ENCODE measurements at regions not wholly inside any gene's neighbourhood (a gene's known extent, or its start where the extent isn't known, plus 50 kb on each side); places are given as distances from the start of the nearest gene placed in this dataset.
"Not testable (repeated sequence)": the region's sequence is repeated elsewhere in the genome, so short reads cannot be mapped to it uniquely, and the experiment has no call there.

DNA sequence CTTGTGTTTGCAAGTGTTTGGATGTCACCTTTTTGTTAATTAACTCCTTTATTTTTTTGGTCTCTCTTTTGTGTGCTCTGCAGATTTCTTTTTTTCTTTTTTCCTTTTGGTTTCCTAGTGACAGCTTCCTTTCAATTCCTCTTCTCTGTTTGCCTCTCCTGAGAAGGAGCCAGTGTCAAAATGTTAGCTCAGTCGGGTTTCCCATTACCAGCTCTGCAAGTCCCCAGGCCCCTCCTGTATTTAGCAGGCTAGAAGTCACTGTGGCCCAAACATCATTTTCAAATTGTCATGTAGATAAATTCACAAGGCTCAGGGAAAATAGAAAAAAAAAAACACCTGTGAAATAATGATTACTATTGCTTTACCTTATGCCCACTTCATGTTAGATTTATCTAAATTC, 1621.6 kb downstream of the CDH8 start:
- H3K4me1 ChIP-seq (ENCODE audit: control insufficient read depth, insufficient read depth, low read length), result no peaks in the 10 kb centered on the region
- no peaks in the 10 kb centered on the region for H3K36me3 ChIP-seq (ENCODE audit: control insufficient read depth, insufficient read depth, low read length)
- H3K4me3 ChIP-seq (ENCODE audit: low read length), result no peak overlapping the region
- no peak overlapping the region for H3K9ac ChIP-seq (ENCODE audit: low read length)
- no peak overlapping the region for H3K27ac ChIP-seq (ENCODE audit: low read depth, low read length)
- no peaks in the 10 kb centered on the region for H3K27me3 ChIP-seq (ENCODE audit: control insufficient read depth, insufficient read depth, low read length)

- no peak overlapping the region for H3K4me3 ChIP-seq (ENCODE audit: low read length)
- H3K36me3 ChIP-seq (ENCODE audit: control insufficient read depth, insufficient read depth, low read length), result no peaks in the 10 kb centered on the region
- no peak overlapping the region for H3K27ac ChIP-seq (ENCODE audit: low read depth, low read length)
- H3K27me3 ChIP-seq (ENCODE audit: control insufficient read depth, insufficient read depth, low read length), result no peaks in the 10 kb centered on the region
- H3K4me1 ChIP-seq (ENCODE audit: control insufficient read depth, insufficient read depth, low read length), result no peaks in the 10 kb centered on the region
- H3K9ac ChIP-seq (ENCODE audit: low read length), result no peak overlapping the region
These were observed 1622.3 kb downstream of the CDH8 start for GRCh38 chr16:60413969-60414368.

GRCh38 chr16:60407606-60408005, 1628.6 kb downstream of the CDH8 start:
- no peak overlapping the region for H3K27ac ChIP-seq (ENCODE audit: low read depth, low read length)
- no peak overlapping the region for H3K9ac ChIP-seq (ENCODE audit: low read length)
- no peaks in the 10 kb centered on the region for H3K4me1 ChIP-seq (ENCODE audit: control insufficient read depth, insufficient read depth, low read length)
- H3K27me3 ChIP-seq (ENCODE audit: control insufficient read depth, insufficient read depth, low read length), result no peaks in the 10 kb centered on the region
- H3K4me3 ChIP-seq (ENCODE audit: low read length), result no peak overlapping the region
- H3K36me3 ChIP-seq (ENCODE audit: control insufficient read depth, insufficient read depth, low read length), result no peaks in the 10 kb centered on the region

GRCh38 chr16:60407034-60407433, 1629.2 kb downstream of the CDH8 start:
- Histone ChIP-seq H3K36me3 (ENCODE audit: control insufficient read depth, insufficient read depth, low read length) (no peaks in the 10 kb centered on the region), H3K27ac (ENCODE audit: low read depth, low read length) (no peak overlapping the region), H3K4me1 (ENCODE audit: control insufficient read depth, insufficient read depth, low read length) (no peaks in the 10 kb centered on the region), H3K27me3 (ENCODE audit: control insufficient read depth, insufficient read depth, low read length) (no peaks in the 10 kb centered on the region), H3K4me3 (ENCODE audit: low read length) (no peak overlapping the region), H3K9ac (ENCODE audit: low read length) (no peak overlapping the region)

DNA sequence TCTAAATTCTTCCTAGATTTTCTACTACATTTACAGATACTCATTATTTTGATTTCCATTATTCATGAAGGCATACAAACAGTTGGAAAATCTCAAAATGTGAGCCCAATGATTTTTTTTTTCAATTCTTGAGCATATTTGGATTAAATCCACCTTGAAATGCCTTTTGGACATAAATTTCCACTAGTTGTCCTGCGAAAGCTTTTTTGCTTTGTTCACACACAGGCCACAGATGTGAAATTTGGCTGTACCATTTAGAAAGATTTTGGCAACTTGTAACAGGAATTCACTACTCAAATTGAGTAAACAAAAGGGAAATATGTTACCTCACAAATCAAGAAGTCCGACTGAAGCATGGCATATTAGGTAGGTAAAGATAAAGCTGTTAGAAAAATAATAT, 1631.0 kb downstream of the CDH8 start:
- H3K4me1 ChIP-seq (ENCODE audit: control insufficient read depth, insufficient read depth, low read length), result no peaks in the 10 kb centered on the region
- H3K27ac ChIP-seq (ENCODE audit: low read depth, low read length), result no peak overlapping the region
- H3K4me3 ChIP-seq (ENCODE audit: low read length), result no peak overlapping the region
- H3K27me3 ChIP-seq (ENCODE audit: control insufficient read depth, insufficient read depth, low read length), result no peaks in the 10 kb centered on the region
- no peaks in the 10 kb centered on the region for H3K36me3 ChIP-seq (ENCODE audit: control insufficient read depth, insufficient read depth, low read length)
- H3K9ac ChIP-seq (ENCODE audit: low read length), result no peak overlapping the region

DNA sequence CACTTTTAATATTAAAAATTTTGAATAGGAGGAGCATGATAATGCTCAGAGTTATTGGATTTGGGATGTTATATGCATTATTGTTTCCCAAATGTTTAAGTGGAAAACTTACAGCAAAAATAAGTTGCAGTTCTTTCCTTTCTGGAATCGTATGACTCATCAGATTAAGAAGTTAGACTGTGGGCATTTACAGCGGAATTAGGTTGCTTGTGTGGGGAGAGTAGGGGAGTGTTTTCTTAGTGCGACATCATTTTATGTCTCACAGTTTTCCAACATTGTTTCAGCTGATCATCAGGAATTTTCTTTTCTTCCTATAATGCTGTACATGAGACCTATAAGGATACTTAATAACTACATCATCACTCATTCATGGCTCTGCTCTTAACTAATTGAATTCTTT, 1631.8 kb downstream of the CDH8 start:
- Histone ChIP-seq H3K4me3 (ENCODE audit: low read length) (no peak overlapping the region), H3K27me3 (ENCODE audit: control insufficient read depth, insufficient read depth, low read length) (no peaks in the 10 kb centered on the region), H3K27ac (ENCODE audit: low read depth, low read length) (no peak overlapping the region), H3K9ac (ENCODE audit: low read length) (no peak overlapping the region), H3K4me1 (ENCODE audit: control insufficient read depth, insufficient read depth, low read length) (no peaks in the 10 kb centered on the region), H3K36me3 (ENCODE audit: control insufficient read depth, insufficient read depth, low read length) (no peaks in the 10 kb centered on the region)

DNA sequence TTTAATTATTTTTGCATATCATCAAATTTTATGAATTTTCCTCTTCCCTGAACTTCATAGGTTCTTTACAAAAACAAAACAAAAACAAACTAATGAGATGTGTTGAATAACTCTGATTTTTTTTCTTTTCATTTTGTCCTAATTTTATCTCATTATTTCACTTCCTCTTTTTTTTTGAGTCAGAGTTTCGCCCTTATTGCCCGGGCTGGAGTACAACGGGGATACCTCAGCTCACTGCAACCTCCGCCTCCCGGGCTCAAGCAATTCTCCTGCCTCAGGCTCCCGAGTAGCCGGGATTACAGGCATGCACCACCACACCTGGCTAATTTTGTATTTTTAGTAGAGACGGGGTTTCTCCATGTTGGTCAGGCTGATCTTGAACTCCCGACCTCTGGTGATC, 1633.3 kb downstream of the CDH8 start:
- not testable (repeated sequence) for H3K4me1 ChIP-seq (ENCODE audit: control insufficient read depth, insufficient read depth, low read length); H3K9ac ChIP-seq (ENCODE audit: low read length); H3K27ac ChIP-seq (ENCODE audit: low read depth, low read length); H3K4me3 ChIP-seq (ENCODE audit: low read length); H3K36me3 ChIP-seq (ENCODE audit: control insufficient read depth, insufficient read depth, low read length); H3K27me3 ChIP-seq (ENCODE audit: control insufficient read depth, insufficient read depth, low read length)

DNA sequence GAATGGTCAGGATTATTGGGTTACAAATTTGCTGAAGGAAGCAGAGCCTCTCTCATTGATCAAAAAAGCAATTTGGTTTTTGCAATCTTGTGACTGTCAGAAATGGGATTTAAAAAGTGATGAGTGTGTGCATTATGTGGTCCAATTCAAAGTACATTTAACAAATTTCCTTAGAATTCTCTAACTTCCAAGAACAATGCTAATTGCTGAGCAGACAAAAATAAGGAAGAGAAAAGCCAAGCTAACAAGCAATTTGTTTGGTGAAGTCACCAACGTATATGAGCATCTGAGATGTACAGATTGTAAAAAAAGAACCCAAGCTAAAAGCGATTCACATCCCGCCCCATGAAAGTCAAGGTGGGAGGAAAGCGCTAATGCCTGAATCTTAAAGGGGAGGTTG, 1643.9 kb downstream of the CDH8 start:
- Histone ChIP-seq H3K4me1 (ENCODE audit: control insufficient read depth, insufficient read depth, low read length) (no peaks in the 10 kb centered on the region), H3K9ac (ENCODE audit: low read length) (no peak overlapping the region), H3K27me3 (ENCODE audit: control insufficient read depth, insufficient read depth, low read length) (no peaks in the 10 kb centered on the region), H3K27ac (ENCODE audit: low read depth, low read length) (no peak overlapping the region), H3K36me3 (ENCODE audit: control insufficient read depth, insufficient read depth, low read length) (no peaks in the 10 kb centered on the region), H3K4me3 (ENCODE audit: low read length) (no peak overlapping the region)

DNA sequence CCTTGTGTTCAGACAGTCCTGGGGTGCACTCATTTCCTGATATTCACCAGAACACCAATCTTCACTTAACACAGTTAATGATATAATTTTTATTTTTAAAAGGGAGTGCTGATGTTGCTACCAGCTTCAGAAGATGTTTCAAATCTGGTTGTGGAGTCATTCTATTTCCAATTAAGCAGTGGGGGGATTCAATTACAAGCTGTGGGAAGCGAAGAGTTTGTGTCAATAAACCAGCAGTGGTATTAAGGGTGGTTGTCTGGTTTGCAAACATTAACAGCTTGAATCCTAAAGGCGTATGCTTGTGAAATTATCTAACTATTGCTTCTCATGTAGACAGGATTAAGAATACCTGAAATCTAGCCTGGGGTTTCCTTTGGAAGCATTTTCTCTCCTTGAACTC, 1637.5 kb upstream of the GOT2 start:
- Histone ChIP-seq H3K4me3 (ENCODE audit: low read length) (no peak overlapping the region), H3K27ac (ENCODE audit: low read depth, low read length) (no peak overlapping the region), H3K27me3 (ENCODE audit: control insufficient read depth, insufficient read depth, low read length) (no peaks in the 10 kb centered on the region), H3K4me1 (ENCODE audit: control insufficient read depth, insufficient read depth, low read length) (no peaks in the 10 kb centered on the region), H3K9ac (ENCODE audit: low read length) (no peak overlapping the region), H3K36me3 (ENCODE audit: control insufficient read depth, insufficient read depth, low read length) (no peaks in the 10 kb centered on the region)

DNA sequence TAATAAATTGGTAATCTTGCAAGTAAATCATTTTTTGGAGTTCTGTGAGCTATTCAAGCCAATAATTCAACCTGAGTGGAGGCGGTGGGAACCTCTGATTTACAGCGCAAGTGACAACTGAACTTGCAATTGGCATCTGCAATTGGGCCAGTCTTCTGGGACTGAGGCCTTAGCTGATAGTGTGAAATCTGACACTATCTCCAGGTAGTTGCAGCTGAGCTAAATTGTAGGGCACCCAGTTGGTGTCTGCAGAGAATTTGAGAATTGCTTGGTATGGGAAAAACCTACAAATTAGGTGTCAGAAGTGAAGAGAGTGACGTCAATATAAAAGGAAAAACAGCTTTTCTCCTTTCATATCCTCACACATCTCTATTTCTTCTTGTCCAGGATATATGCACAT, 1633.6 kb upstream of the GOT2 start:
- no peaks in the 10 kb centered on the region for H3K4me1 ChIP-seq (ENCODE audit: control insufficient read depth, insufficient read depth, low read length)
- no peaks in the 10 kb centered on the region for H3K27me3 ChIP-seq (ENCODE audit: control insufficient read depth, insufficient read depth, low read length)

GRCh38 chr16:60363566-60363965, 1629.5 kb upstream of the GOT2 start:
- no peak overlapping the region for H3K27ac ChIP-seq (ENCODE audit: low read depth, low read length)
- H3K27me3 ChIP-seq (ENCODE audit: control insufficient read depth, insufficient read depth, low read length), result no peaks in the 10 kb centered on the region
- H3K9ac ChIP-seq (ENCODE audit: low read length), result no peak overlapping the region
- H3K36me3 ChIP-seq (ENCODE audit: control insufficient read depth, insufficient read depth, low read length), result no peaks in the 10 kb centered on the region
- no peaks in the 10 kb centered on the region for H3K4me1 ChIP-seq (ENCODE audit: control insufficient read depth, insufficient read depth, low read length)
- H3K4me3 ChIP-seq (ENCODE audit: low read length), result no peak overlapping the region

More for the DNA sequence above, 1633.6 kb upstream of the GOT2 start:
- Histone ChIP-seq H3K27ac (ENCODE audit: low read depth, low read length) (no peak overlapping the region), H3K36me3 (ENCODE audit: control insufficient read depth, insufficient read depth, low read length) (no peaks in the 10 kb centered on the region), H3K4me3 (ENCODE audit: low read length) (no peak overlapping the region), H3K9ac (ENCODE audit: low read length) (no peak overlapping the region)

- not testable (repeated sequence) for H3K27ac ChIP-seq (ENCODE audit: low read depth, low read length); H3K36me3 ChIP-seq (ENCODE audit: control insufficient read depth, insufficient read depth, low read length); H3K4me1 ChIP-seq (ENCODE audit: control insufficient read depth, insufficient read depth, low read length); H3K9ac ChIP-seq (ENCODE audit: low read length); H3K4me3 ChIP-seq (ENCODE audit: low read length); H3K27me3 ChIP-seq (ENCODE audit: control insufficient read depth, insufficient read depth, low read length)
These were observed 1625.8 kb upstream of the GOT2 start for GRCh38 chr16:60359866-60360265.

DNA sequence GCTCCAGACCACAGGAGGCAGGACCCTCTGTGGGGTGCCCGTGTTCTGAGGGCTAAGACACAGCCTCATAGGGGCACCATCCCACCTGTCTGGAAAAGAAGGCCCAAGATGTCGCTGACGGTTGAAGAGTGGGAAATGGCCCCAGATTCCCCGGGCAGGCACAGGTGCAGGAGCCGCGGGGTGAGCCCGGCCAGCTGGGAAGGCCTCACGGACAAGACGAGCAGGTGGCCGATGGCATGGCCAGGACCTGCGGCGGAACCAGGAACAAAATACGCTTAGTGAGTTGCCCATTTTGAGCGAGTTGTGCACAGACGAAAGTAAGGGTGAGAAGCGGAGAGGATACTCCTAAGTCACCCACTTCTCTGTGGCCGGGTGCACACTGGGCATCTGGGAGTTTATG, 1625.3 kb upstream of the GOT2 start:
- not testable (repeated sequence) for H3K36me3 ChIP-seq (ENCODE audit: control insufficient read depth, insufficient read depth, low read length); H3K9ac ChIP-seq (ENCODE audit: low read length); H3K4me1 ChIP-seq (ENCODE audit: control insufficient read depth, insufficient read depth, low read length); H3K4me3 ChIP-seq (ENCODE audit: low read length); H3K27me3 ChIP-seq (ENCODE audit: control insufficient read depth, insufficient read depth, low read length); H3K27ac ChIP-seq (ENCODE audit: low read depth, low read length)

Measured in rectal smooth muscle tissue (tissue), 1 donor.